SK-N-MC (cell line): ENCODE measurements at regions not wholly inside any gene's neighbourhood (a gene's known extent, or its start where the extent isn't known, plus 50 kb on each side); places are given as distances from the start of the nearest gene placed in this dataset.

Experiments
- DNase-seq: peaks from one replicate; pipeline ENCODE4 v3.0.0-alpha.2; 2011; ENCODE audit warnings: low read depth, low spot score
- H3K27ac ChIP-seq: fragments of 200-600 bp; sonication (generic); 2 replicates; pipeline ENCODE4 v1.5.1; 2016; ENCODE audit warnings: mixed run types
- H3K36me3 ChIP-seq: fragments of 200-600 bp; sonication (generic); 2 replicates; pipeline ENCODE4 v1.6.1; 2017; ENCODE audit warnings: antibody characterized with exemption, low read length, mixed read lengths; ENCODE audit not compliant: insufficient read depth
- H3K4me3 ChIP-seq: fragments of 200-600 bp; sonication (generic); 2 replicates; pipeline ENCODE4 v1.5.1; 2016
- H3K9ac ChIP-seq: fragments of 200-600 bp; sonication (generic); 2 replicates; pipeline ENCODE4 v1.8.0; 2017; ENCODE audit warnings: mixed run types, mixed read lengths; ENCODE audit not compliant: insufficient read length
- H3K9me3 ChIP-seq: fragments of 200-600 bp; sonication (generic); 2 replicates; pipeline ENCODE4 v1.6.1; 2017; ENCODE audit warnings: low read depth, mild to moderate bottlenecking, antibody characterized with exemption, low read length, moderate library complexity, mixed read lengths
- EZH2 ChIP-seq: fragments of 200-600 bp; sonication (generic); IDR thresholded peaks from one replicate; pipeline ENCODE4 v1.6.1; 2017; ENCODE audit warnings: antibody characterized with exemption
- FOXP2 ChIP-seq: optimal IDR thresholded peaks from 2 replicates; pipeline ENCODE3; 2011; ENCODE audit warnings: mild to moderate bottlenecking, moderate library complexity; ENCODE audit not compliant: insufficient read depth; ENCODE audit errors: extremely low read length, control extremely low read depth
- POLR2AphosphoS5 ChIP-seq: IDR thresholded peaks from 2 replicates; pipeline ENCODE4 v1.6.1; 2012; ENCODE audit warnings: mild to moderate bottlenecking, low read depth, low read length, borderline replicate concordance

GRCh38 chr6:21468461-21468860 is 125.1 kb upstream of the SOX4 start:
- DNase-seq = no peak
- Histone ChIP-seq H3K36me3 (no peaks in the 10 kb centered on the region), H3K27ac (no peak overlapping the region), H3K9me3 (no peaks in the 10 kb centered on the region), H3K4me3 (no peak overlapping the region), H3K9ac (no peak overlapping the region)
- no peak for TF ChIP-seq EZH2
- TF ChIP-seq POLR2AphosphoS5 = no peak
- TF ChIP-seq FOXP2 = no peak

DNA sequence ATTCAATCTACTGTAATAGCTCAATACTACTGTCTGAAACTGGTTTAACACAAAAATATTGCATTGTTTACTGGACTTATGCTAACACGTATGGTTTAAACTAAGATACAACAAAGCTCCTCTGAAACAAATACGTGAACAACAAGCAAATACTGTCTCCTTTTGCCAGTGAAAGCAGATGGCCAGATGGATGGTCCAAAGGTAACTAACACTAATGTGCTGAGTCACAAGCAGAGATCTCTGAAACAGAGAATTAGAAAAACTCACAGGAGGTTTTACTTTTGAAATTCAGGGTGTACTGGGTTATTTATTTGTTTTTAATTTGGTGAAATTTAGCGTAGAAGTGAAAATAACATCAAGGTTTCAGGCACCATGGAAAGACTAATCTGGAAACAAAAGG is 124.3 kb upstream of the SOX4 start:
- no peak for DNase-seq
- Histone ChIP-seq H3K27ac (no peak overlapping the region), H3K36me3 (no peaks in the 10 kb centered on the region), H3K9ac (no peak overlapping the region), H3K4me3 (no peak overlapping the region), H3K9me3 (no peaks in the 10 kb centered on the region)
- TF ChIP-seq FOXP2 (no peak), EZH2 (no peak), POLR2AphosphoS5 (no peak)

- TF ChIP-seq FOXP2 = no peak
- TF ChIP-seq EZH2 = no peak
- TF ChIP-seq POLR2AphosphoS5 = no peak
- Histone ChIP-seq H3K36me3 (no peaks in the 10 kb centered on the region), H3K9me3 (no peaks in the 10 kb centered on the region), H3K27ac (no peak overlapping the region), H3K4me3 (no peak overlapping the region), H3K9ac (no peak overlapping the region)
- DNase-seq = no peak
Measured at GRCh38 chr6:21476112-21476511, 117.4 kb upstream of the SOX4 start.

- H3K9me3 ChIP-seq = no peaks in the 10 kb centered on the region
- H3K9ac ChIP-seq = no peak overlapping the region
- TF ChIP-seq EZH2 (no peak), FOXP2 (no peak), POLR2AphosphoS5 (no peak)
- H3K27ac ChIP-seq = no peak overlapping the region
- no peak for DNase-seq
- no peaks in the 10 kb centered on the region for H3K36me3 ChIP-seq
- no peak overlapping the region for H3K4me3 ChIP-seq
Measured at GRCh38 chr6:21478411-21478810, 115.1 kb upstream of the SOX4 start.

DNA sequence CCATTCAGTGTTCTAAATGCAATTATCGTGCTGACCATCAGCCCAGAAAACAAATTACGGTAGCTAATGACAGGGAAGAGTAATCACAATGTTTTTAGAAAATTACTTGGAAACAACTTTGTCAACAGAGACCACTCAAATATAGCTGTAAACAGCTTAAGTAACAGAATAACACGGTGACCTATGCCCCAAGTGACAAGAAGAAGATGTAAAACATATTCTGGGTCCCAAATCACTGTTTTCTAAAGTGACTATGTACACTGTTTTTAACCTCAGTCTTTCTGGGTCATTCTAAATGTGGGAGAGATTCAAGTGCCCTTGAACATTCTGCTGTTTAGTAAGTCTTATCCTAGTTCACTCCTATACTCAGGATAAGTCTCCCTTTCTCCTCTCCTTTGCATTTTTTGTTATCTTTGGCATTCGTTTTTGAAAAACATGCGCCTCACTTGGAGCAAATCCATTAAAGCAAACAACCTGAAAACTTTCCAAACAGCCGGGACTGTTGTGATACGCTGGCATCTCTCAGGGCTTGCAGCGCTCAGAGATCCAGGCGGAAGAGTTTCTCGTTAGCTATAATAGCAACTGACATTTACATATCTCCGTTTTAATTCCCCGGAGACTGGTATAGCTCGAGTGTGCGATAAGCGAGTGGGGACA is 114.5 kb upstream of the SOX4 start:
- peak overlapping the region; percentile 19; the same call in 1 of the 2 replicates for H3K4me3 ChIP-seq
- no peak for DNase-seq
- no peaks in the 10 kb centered on the region for H3K9me3 ChIP-seq
- no peaks in the 10 kb centered on the region for H3K36me3 ChIP-seq
- H3K27ac ChIP-seq = no peak overlapping the region
- TF ChIP-seq EZH2 (no peak), POLR2AphosphoS5 (no peak), FOXP2 (no peak)
- H3K9ac ChIP-seq = no peak overlapping the region

DNA sequence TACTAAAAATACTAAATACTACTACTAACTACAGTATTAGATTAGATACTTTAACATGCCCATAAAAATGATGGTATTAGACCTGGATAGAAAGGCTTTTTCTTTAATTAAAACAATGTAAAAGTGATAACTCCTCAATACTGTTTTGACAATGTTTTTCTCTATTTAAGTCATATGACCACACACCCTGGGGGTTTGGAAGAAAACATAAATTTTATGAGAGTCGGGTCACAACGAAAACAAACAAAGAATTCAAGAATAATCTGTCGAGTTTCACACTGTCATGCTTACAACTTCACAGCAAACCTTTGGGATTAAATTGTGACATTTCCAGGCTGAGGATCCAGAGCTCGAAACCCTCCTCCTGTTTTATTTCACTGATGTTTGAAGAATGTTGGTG is 107.4 kb upstream of the SOX4 start:
- H3K9ac ChIP-seq = peak overlapping the region; percentile 38
- H3K27ac ChIP-seq = no peak overlapping the region
- TF ChIP-seq FOXP2 (no peak), POLR2AphosphoS5 (no peak), EZH2 (no peak)
- H3K36me3 ChIP-seq = no peaks in the 10 kb centered on the region
- H3K9me3 ChIP-seq = no peaks in the 10 kb centered on the region
- no peak for DNase-seq
- no peak overlapping the region for H3K4me3 ChIP-seq

- H3K4me3 ChIP-seq = no peak overlapping the region
- DNase-seq = no peak
Measured at GRCh38 chr6:21489826-21490225, 103.7 kb upstream of the SOX4 start.

DNA sequence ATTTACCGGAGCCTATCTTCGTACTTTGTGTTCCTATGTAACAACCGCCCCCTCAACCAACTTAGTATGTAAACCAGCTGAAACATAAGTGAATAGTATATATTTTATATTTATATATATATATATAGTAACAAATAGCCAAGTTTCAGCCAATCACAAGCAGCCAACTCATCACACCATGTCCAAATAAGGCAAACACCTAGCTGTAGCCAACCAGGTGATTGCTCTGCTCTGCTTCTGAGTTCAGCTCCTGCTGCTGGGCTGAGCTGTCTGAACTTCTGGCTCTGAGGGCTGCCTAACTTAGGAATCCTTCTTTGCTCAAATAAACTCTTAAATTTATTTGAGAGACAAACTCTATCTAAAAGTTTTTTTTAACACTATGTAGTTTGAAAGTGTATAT is 101.6 kb upstream of the SOX4 start:
- DNase-seq = no peak
- TF ChIP-seq FOXP2 (no peak), EZH2 (no peak), POLR2AphosphoS5 (no peak)
- Histone ChIP-seq H3K36me3 (no peaks in the 10 kb centered on the region), H3K4me3 (no peak overlapping the region), H3K9me3 (no peaks in the 10 kb centered on the region), H3K27ac (no peak overlapping the region), H3K9ac (no peak overlapping the region)

More at GRCh38 chr6:21489826-21490225, 103.7 kb upstream of the SOX4 start:
- H3K27ac ChIP-seq = no peak overlapping the region
- H3K9me3 ChIP-seq = no peaks in the 10 kb centered on the region
- H3K9ac ChIP-seq = no peak overlapping the region
- H3K36me3 ChIP-seq = no peaks in the 10 kb centered on the region
- no peak for TF ChIP-seq FOXP2
- TF ChIP-seq EZH2 = no peak
- TF ChIP-seq POLR2AphosphoS5 = no peak

DNA sequence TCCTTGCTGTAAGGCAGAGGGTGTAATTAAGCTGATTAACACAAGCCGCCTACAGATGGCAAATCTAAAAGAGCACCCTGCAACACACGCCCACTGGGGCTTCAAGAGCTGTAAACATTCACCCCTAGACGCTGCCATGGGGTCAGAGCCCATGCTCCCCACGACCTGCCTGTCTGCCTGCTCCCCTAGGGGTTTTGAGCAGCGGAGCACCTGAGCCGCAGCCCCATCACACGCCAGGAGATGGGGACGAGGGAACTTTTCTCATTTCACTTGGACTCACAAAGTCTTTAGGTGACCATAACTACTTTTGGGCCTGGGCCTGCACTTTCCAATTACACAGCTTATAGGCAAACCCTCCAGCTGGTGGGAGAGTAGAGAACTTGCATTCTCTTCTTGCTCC is 99.0 kb upstream of the SOX4 start:
- DNase-seq = no peak
- Histone ChIP-seq H3K9ac (no peak overlapping the region), H3K36me3 (no peaks in the 10 kb centered on the region), H3K4me3 (no peak overlapping the region), H3K27ac (no peak overlapping the region), H3K9me3 (no peaks in the 10 kb centered on the region)
- no peak for TF ChIP-seq POLR2AphosphoS5
- no peak for TF ChIP-seq EZH2
- TF ChIP-seq FOXP2 = no peak
